Parathyroid adenoma (tissue), 2 donors: ENCODE measurements at regions not wholly inside any gene's neighbourhood (a gene's known extent, or its start where the extent isn't known, plus 50 kb on each side); places are given as distances from the start of the nearest gene placed in this dataset.

Source experiments
- H2AFZ ChIP-seq: fragments of 300-600 bp; sonication (generic); one replicate; pipeline ENCODE4 v1.7.0; 2017; ENCODE audit warnings: antibody characterized with exemption, mild to moderate bottlenecking
- H3K27ac ChIP-seq: fragments of 300-600 bp; sonication (generic); one replicate; pipeline ENCODE4 v1.7.0; 2017
- H3K27me3 ChIP-seq: fragments of 300-600 bp; sonication (generic); one replicate; pipeline ENCODE4 v1.7.0; 2017; ENCODE audit warnings: low read length; ENCODE audit not compliant: control insufficient read depth, insufficient read depth
- H3K36me3 ChIP-seq: fragments of 300-600 bp; sonication (generic); one replicate; pipeline ENCODE4 v1.7.0; 2017; ENCODE audit warnings: low read length; ENCODE audit not compliant: control insufficient read depth, insufficient read depth
- H3K4me1 ChIP-seq: fragments of 300-600 bp; sonication (generic); one replicate; pipeline ENCODE4 v1.7.0; 2017; ENCODE audit warnings: control low read depth
- H3K4me2 ChIP-seq: fragments of 300-600 bp; sonication (generic); one replicate; pipeline ENCODE4 v1.7.0; 2017; ENCODE audit warnings: low read length
- H3K4me3 ChIP-seq: fragments of 300-600 bp; sonication (generic); one replicate; pipeline ENCODE4 v1.7.0; 2017; ENCODE audit warnings: low read depth, low read length
- H3K79me2 ChIP-seq: fragments of 300-600 bp; sonication (generic); one replicate; pipeline ENCODE4 v1.7.0; 2017; ENCODE audit warnings: control low read depth
- H3K9ac ChIP-seq: fragments of 300-600 bp; sonication (generic); one replicate; pipeline ENCODE4 v1.7.0; 2017; ENCODE audit warnings: mild to moderate bottlenecking
- H3K9me3 ChIP-seq: fragments of 300-600 bp; sonication (generic); one replicate; pipeline ENCODE4 v1.7.0; 2017; ENCODE audit warnings: low read length; ENCODE audit not compliant: control insufficient read depth
- TF ChIP-seq, protein P1 (sequence below): fragments of 300-600 bp; sonication (generic); IDR thresholded peaks from one replicate; pipeline ENCODE4 v1.7.0; 2017; ENCODE audit warnings: antibody characterized with exemption, mild to moderate bottlenecking
- donor health status: primary hyperparathyroidism.

DNA sequence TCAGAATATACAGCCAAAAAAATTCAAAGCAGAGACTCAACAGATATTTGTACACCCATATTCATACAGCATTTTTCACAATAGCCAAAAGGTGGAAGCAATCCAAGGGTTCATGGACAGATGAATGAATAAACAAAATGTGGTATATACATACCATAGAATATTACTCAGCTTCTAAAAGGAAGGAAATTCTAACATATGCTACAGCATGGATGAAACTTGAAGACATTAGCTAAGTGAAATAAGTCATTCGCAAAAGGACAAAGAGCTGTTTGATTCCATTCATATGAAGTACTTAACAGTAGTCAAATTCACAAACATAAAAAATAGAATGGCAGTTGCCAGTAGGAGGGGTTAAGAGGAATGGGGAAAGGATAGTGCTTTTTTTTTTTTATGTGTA, 91.8 kb upstream of the ARID2 start:
- H3K9ac ChIP-seq, result no peak overlapping the region
- H3K4me3 ChIP-seq, result no peak overlapping the region
- no peak overlapping the region for H2AFZ ChIP-seq
- H3K36me3 ChIP-seq, result no peaks in the 10 kb centered on the region
- no peak overlapping the region for H3K4me2 ChIP-seq
- H3K9me3 ChIP-seq, result no peaks in the 10 kb centered on the region
- H3K4me1 ChIP-seq, result no peaks in the 10 kb centered on the region
- no peak overlapping the region for H3K27ac ChIP-seq
- H3K27me3 ChIP-seq, result no peaks in the 10 kb centered on the region
- H3K79me2 ChIP-seq, result no peaks in the 10 kb centered on the region
- TF ChIP-seq, protein P1, sequence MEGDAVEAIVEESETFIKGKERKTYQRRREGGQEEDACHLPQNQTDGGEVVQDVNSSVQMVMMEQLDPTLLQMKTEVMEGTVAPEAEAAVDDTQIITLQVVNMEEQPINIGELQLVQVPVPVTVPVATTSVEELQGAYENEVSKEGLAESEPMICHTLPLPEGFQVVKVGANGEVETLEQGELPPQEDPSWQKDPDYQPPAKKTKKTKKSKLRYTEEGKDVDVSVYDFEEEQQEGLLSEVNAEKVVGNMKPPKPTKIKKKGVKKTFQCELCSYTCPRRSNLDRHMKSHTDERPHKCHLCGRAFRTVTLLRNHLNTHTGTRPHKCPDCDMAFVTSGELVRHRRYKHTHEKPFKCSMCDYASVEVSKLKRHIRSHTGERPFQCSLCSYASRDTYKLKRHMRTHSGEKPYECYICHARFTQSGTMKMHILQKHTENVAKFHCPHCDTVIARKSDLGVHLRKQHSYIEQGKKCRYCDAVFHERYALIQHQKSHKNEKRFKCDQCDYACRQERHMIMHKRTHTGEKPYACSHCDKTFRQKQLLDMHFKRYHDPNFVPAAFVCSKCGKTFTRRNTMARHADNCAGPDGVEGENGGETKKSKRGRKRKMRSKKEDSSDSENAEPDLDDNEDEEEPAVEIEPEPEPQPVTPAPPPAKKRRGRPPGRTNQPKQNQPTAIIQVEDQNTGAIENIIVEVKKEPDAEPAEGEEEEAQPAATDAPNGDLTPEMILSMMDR, result no peak

DNA sequence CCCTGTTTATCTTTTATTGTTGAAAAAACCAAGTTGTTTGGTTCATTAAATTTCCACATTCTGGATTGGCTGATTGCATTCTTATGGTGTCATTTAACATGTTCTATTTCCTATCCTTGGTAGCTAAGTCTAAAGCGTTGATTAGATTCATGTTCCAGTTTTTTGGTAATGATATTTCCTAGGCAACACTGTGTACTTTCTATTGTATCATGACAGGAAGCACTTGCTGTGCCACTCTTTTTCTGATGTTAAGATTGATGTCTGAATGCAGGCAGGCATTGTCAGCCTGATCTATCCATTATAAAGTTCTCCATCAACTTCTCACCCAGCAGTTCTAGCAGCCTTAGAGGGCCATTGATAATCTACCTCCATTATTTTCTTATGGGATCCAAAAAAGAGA, 91.1 kb upstream of the ARID2 start:
- Histone ChIP-seq H3K36me3 (no peaks in the 10 kb centered on the region), H3K27me3 (no peaks in the 10 kb centered on the region), H3K9me3 (no peaks in the 10 kb centered on the region), H3K79me2 (no peaks in the 10 kb centered on the region), H2AFZ (no peak overlapping the region), H3K4me3 (no peak overlapping the region), H3K4me1 (no peaks in the 10 kb centered on the region), H3K4me2 (no peak overlapping the region), H3K9ac (no peak overlapping the region), H3K27ac (no peak overlapping the region)
- TF ChIP-seq, protein P1, result no peak

DNA sequence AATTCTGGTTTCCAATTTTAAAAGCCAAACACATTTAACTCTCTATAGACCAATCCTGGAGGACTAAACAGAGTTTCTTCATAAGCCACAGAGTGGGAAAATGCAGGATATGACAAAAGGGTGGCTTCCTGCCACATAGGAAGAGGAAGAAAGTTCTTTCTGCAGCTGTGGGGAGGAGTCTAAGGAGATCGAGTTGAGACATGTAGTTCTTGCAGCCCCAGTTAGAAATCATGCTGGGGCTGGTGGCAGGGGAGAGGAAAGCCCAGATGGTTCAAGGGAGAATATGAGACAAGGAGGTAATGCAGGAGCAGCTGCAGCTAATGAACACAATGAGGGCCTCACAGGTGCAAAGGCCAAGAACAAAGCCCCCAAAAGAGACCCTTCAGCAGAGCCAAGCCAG, 85.0 kb upstream of the ARID2 start:
- TF ChIP-seq, protein P1, result no peak
- H3K4me1 ChIP-seq, result no peaks in the 10 kb centered on the region
- no peak overlapping the region for H2AFZ ChIP-seq
- no peak overlapping the region for H3K27ac ChIP-seq
- no peaks in the 10 kb centered on the region for H3K36me3 ChIP-seq
- H3K79me2 ChIP-seq, result no peaks in the 10 kb centered on the region
- H3K9me3 ChIP-seq, result no peaks in the 10 kb centered on the region
- no peak overlapping the region for H3K9ac ChIP-seq
- no peaks in the 10 kb centered on the region for H3K27me3 ChIP-seq
- no peak overlapping the region for H3K4me3 ChIP-seq
- H3K4me2 ChIP-seq, result no peak overlapping the region

DNA sequence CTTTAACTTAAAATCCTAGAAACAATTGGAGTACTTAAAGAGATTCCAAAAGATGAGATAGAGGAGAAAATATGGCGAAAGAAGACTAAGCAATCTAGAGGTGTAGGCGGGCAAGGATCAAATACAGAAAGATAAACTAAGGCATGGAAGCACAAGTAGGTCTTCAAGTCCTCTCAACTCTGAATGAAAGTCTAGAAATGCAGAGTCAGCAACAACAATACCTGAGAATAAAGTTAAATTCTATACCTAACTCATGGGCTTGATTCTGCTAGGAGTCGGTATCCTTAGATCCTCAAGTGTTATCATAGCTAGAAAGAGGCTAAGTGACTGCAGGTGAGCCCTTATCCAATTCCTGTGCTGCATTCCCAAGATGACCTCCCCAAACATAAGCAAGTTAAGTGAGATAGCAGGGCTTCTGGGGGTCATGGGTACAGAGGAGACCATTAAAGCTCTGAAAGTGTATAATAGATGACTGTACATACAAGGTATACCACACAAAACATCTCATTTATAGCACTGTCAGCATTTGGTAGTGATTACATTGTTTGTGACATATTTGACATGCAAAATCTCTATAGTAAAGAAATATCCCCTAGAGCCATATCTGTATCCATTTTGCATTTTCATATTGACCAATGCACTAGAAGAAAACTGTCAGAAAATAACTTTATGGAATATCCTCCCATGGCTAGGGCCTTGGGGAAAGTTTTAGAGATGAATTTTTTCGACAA, 82.5 kb upstream of the ARID2 start:
- TF ChIP-seq, protein P1, result no peak
- H2AFZ ChIP-seq, result no peak overlapping the region
- no peaks in the 10 kb centered on the region for H3K4me1 ChIP-seq
- no peak overlapping the region for H3K9ac ChIP-seq
- H3K27me3 ChIP-seq, result no peaks in the 10 kb centered on the region
- H3K27ac ChIP-seq, result no peak overlapping the region
- H3K9me3 ChIP-seq, result no peaks in the 10 kb centered on the region
- no peaks in the 10 kb centered on the region for H3K36me3 ChIP-seq
- H3K4me3 ChIP-seq, result no peak overlapping the region
- no peak overlapping the region for H3K4me2 ChIP-seq
- H3K79me2 ChIP-seq, result no peaks in the 10 kb centered on the region

DNA sequence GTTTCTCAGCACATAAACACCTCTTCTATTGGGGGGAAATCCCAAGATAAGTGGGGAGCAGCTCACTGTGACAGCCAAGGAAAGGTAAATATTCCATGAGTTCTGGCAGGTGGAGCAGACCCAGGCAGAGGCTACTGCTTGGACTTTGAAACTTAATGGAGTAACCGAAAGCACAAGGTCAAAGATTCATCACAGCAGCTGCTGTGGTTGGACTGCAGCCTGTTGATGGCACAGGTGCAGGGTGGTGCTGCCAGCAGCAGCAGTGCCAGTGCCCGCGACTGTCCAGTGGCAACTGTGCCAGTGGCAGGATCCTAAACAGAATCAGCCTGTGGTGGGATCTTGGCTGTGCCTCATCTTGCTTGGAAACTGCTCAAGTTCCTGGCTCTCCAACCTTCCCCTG, 81.4 kb upstream of the ARID2 start:
- Histone ChIP-seq H3K4me1 (no peaks in the 10 kb centered on the region), H3K27ac (no peak overlapping the region), H3K9ac (no peak overlapping the region), H3K4me3 (no peak overlapping the region), H3K36me3 (no peaks in the 10 kb centered on the region), H3K4me2 (no peak overlapping the region), H3K9me3 (no peaks in the 10 kb centered on the region), H2AFZ (no peak overlapping the region), H3K79me2 (no peaks in the 10 kb centered on the region), H3K27me3 (no peaks in the 10 kb centered on the region)
- TF ChIP-seq, protein P1, result no peak
